ENCODE measurements at regions not wholly inside any gene's neighbourhood (a gene's known extent, or its start where the extent isn't known, plus 50 kb on each side); places are given as distances from the start of the nearest gene placed in this dataset.
"Not testable (repeated sequence)": the region's sequence is repeated elsewhere in the genome, so short reads cannot be mapped to it uniquely, and the experiment has no call there.

DNA sequence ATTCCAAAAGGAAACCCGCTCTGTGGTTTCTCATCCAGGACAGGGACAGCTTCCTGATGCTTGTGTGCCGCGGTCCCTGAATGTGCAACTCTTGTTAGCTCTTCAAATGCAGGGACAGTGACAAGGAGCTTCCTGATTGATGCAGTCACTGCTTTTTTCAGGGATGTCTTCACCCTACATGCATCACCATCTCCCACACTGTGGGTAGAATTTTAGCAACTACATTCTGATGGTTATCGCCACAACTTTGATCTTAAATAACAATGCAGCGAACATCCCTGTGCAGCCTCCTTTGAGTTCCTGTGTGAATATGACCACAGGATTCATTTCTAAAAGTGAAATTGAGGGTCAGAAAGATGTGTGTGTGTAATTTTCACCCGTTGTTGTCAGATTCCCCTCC lies 115.0 kb downstream of the GGTLC2 start:
- no peak for DNase-seq

DNA sequence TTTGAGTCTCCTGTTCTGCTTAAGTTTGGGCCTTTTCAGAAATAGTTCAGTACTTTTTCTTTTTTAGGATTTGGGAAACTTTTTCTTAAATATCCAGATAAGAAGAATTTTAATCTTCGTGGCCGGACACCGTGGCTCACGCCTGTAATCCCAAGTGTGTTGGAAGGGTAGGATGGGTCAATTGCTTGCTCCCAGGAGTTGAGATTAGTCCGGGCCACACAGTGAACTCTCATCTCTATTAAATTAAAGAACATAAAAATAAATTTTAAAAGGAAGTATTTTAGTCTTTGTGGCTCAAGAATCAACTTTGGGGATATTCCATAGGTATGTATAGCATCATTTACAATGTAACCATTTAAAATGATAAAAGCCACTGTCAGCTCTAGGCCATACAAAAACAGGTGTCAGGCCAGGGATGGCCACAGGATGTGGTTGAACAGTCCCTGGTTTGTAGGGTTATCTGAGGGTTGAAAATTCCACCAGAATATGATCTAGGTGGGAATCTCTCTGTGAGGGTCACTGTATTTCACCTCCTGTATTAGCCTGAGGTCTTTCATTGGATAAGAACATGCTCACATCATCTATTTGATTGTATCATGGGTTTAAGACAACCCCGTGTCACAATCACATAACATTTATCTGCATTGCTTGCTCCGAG lies 115.6 kb downstream of the GGTLC2 start:
- no peak for DNase-seq

DNA sequence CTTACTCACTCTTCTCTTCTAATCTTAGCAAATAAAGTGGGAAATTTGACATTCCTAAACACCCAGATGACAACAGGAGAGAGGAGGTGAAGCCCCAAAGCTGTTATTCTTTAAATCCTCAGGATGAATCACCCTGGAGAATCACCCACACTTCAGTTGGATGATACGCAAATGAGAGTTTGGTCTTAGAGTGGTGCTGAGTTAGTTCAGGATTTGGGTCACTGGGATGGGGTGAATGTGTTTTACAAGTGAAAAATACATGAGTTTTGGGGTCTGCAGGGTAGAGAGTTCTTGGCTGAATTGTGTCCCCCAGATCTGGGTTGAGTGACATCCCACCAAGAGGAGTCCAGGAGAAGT lies 117.2 kb downstream of the GGTLC2 start:
- no peak for DNase-seq

DNA sequence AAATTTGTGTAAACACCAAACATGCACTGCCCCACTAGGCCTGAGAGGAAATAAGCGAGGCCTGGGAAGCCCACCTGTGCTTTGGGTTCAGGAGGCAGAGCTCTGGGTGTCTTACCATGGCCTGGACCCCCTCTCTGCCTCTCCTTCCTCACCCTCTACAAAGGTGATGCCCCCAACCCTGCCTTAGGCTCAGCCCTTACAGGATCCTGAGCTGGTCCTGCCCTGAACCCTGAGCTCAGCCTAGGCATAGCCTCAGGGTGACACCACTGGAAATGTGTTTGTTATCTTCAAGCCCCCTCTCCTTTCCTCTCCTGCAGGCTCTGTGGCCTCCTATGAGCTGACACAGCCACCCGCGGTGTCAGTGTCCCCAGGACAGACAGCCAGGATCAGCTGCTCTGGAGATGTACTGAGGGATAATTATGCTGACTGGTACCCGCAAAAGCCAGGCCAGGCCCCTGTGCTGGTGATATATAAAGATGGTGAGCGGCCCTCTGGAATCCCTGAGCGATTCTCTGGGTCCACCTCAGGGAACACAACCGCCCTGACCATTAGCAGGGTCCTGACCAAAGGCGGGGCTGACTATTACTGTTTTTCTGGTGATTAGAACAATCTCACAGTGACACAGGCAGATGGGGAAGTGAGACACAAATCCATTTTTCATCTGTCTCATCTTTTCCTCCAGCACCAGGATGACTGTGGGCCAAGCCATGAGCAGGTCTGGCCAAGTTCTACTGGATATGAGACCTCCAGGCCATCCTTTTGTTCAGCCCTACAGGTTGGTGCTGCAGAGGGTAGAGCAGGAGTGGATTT lies 117.8 kb downstream of the GGTLC2 start:
- no peak for DNase-seq

DNA sequence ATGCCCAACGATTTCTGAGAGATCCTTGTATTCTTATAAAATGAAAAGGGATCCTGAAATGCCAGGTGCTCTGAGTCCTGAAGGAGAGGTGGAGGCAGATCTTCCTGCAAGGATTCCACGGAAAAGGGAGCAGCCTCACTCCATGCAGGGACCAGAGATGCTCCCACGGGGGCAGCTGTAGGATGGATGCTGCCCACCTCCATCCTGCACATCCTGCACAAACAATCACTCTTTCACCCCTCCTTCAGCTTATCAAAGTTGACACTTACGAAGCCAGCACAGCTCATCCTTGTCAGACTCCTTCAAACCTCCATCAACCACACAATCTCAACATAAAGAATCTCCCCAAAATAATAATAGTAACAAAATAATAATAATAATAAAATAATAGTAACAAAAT lies 119.1 kb downstream of the GGTLC2 start:
- no peak for DNase-seq

DNA sequence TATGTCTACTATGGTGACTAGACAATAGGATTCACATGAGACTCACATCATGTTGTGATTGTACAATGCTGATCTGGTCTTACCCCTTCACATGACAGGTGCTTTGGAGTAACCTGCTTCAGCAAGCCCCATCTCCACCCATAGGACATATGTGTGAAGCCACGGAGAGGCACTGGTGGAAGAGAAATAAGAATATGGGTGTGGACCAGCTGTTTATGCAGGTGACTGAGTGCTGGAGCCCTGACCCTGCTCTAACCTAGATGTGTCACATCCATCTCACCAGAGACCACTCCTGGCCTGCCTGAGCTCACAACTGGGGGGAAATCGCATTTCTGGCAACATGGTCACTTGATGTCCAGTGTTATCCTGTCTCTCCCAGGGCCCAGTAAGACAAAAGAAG lies 119.7 kb downstream of the GGTLC2 start:
- DNase-seq: no peak

DNA sequence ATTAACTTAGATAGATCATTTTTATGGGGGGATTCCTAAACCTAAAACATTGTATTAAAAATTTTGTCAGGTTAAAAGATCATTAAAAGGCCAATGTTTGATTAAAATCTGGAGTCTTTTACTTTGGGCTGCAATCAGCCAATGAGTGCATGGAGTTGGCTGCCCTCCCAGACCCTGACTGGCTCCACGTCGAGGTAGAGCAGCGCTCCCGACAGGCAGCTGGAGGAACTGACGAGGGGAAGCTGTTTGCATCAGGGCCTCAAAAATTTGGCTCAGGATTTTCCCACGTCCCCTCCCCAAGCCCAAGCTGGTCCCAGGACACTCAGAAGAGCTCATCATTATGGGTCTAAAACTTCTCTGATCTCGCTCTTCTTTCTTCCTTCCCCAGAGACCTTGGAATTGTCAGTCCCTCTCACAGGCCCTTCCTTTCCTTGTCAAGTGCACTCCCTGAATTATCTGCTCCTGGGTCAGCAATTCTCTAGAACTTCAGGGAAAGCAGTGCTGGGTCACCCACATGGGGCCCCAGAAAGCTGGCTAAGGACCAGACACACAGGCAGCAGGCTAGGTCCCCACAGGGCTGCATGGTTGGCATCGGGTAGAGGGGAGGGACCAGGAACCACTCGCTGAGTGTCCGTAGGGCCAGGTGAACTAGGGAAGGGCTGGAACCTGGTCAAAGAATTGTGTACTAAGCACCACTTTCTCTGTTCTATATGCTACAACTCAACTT lies 119.6 kb upstream of the IGLL5 start:
- no peak for DNase-seq

DNA sequence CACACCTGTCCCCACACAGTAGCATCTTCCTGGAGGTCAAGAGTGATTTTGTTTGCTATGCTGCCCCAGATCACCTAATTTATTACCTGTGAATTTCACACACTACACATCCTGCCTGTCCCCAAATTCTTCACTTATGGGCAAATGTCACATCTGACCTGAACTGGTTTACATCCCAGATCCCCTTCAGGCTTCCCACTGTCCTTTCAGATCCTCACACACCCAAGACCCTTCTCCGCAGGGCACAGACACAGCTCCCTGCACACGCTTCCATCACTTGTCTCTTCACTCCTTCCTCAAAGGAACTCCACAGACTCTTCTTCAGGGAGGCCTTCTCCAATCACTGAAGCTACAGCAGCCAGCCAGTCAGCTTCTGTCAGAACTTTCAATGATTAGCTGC lies 118.7 kb upstream of the IGLL5 start:
- DNase-seq: no peak

DNA sequence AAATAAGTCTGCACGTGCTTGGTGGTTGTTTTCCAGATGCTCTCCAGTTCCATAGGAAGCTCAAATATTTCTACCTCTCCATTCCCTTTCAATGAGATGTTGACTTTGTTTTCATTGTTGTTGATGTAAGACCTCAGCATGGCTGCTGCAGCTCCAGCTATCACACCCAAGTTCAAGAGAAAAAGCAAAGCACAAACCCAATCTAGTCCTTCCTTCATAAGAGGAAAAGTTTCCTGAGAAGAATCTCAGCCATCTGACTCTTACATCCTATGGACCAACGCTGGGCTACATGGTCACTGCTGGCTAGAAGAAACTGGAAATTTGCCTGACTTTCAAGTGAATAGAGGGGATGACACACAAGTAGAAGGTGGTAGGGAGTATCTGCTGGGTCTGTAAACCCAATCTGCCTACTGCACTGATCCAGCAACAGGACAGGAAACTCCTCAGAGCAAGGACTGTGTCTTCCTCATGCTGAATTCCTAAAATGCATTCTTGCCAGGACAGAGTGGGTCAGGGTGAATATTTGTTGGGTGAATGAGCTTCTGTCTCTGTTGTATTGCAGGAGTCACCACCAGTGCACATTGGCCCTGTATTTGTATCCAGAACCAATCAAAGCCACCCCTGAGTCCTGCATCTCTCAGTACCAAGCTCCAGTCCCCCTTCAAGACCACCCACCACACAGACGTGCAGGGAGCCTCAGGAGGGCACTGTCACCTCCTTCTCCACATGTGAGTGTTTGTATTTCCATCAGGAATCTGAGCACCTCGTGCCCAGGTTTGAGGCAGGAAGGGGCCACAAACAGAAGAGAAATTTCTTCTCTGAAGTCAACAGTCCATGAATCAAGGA lies 118.0 kb upstream of the IGLL5 start:
- no peak for DNase-seq

DNA sequence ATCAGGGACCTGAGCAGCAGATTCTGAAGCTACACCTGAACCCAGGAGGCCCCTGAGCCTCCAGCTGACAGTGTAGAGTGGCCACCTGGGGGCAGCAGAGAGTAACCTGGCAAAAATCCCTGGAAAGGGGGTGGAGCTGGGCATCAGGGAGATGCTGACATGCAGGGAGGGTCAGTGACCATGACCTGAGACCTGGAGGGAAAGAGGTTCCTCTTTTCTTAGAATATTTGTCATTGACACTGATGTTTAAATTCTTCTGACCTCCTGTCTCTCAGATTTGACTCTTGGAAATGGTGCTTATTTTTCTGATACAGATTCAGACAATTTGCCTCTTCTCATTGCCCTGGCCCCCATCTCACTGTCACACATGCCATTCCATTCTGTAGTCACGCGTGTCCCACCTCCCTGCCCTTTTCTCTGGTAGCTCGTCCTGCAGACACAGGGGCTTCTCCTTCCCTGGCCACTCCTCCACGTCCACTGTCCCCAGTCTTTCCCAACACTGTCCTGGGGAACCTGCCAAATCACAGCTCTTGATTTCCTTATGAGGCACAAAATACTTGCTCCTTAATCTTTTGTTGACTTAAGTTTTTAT lies 117.2 kb upstream of the IGLL5 start:
- DNase-seq: peak; percentile 59

DNA sequence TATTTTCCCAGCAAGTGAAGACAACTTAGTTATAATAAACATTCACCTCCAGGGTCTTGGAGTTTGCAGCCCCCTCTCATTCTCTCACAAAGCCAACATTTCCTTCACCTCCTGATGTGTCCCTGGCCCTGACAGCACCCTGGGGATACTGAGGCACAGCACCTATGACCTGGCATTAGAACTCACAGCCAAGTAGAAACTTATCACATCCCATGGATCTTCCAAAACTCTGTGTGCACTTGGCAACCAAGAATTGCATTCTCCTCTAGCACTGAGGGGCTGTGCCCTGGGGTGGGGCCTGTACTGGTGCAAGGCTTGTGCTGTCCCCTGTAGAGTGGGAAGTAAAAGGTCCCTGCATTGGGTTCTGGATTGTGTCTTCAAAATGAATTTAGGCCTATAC lies 116.7 kb upstream of the IGLL5 start:
- DNase-seq: no peak

DNA sequence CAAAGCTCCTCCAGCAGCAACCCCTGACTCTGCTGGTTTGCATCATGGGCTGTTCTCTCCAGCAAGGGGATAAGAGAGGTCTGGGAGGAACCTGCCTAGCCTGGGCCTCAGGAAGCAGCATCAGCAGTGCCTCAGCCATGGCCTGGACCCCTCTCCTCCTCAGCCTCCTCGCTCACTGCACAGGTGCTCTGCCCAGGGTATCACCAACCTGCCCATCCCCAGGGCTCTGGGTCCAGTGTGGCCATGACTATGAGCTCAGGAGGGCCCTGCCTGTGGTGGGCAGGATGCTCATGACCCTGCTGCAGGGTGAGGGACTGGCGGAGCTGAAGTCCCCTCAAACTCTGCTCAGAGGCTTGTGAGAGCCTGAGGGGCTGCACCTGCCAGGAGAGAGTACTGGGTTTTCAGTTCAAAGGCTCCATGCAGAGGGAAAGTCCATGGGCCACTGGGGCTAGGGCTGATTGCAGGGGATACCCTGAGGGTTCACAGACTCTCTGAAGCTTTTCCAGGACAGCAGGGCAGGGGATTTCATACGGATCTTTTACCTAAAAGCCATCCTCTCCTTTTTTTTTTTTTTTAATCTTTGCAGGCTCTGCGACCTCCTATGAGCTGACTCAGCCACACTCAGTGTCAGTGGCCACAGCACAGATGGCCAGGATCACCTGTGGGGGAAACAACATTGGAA lies 115.8 kb upstream of the IGLL5 start:
- DNase-seq: no peak

DNA sequence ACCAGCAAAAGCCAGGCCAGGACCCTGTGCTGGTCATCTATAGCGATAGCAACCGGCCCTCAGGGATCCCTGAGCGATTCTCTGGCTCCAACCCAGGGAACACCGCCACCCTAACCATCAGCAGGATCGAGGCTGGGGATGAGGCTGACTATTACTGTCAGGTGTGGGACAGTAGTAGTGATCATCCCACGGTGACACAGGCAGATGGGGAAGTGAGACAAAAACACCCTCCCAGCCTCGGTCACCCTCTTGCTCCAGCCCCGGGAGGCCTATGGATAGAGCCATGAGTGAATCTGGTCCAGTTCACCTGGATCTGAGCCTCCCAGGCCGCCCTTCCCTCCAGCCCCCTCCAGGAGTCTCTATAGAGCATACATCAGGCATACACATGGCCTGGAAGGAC lies 115.2 kb upstream of the IGLL5 start:
- DNase-seq: no peak

DNA sequence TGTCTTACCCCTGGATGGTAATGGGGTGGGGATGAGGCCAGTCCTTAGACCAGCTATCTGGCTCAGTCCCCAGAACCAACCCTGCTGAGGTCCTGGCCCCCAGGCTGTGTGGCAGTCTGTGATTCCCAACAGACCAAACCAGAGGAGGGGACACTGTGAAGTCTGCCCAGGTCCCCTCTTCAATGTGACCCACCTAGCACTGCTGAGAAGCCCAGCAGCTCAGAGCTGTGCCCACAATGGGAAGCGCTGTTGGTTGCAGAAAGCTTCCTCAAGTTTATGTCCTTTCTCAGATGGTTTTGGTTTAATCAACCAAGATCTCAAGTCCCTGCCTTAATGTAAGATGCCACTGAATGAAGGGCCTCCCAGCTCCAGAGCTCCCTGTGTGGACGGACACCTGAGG lies 114.7 kb upstream of the IGLL5 start:
- DNase-seq: no peak

DNA sequence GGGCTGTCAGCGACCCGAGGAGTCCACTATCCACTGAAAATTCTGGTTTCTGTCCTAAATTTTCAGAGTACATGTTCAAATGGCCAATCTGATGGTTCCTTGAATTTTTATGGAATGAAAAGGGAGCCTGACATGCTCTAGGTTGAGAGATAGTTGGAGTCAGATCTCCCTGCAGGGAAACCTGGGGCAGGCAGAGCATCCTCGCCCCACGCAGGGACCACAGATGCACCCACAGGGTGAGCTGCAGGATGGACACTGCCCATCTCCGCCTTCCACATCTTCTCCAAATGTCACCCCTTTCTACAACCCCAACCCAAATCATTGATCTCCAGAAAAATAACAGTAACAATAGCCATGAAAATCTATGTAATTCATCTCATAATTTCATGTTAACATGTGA lies 114.2 kb upstream of the IGLL5 start:
- DNase-seq: no peak

DNA sequence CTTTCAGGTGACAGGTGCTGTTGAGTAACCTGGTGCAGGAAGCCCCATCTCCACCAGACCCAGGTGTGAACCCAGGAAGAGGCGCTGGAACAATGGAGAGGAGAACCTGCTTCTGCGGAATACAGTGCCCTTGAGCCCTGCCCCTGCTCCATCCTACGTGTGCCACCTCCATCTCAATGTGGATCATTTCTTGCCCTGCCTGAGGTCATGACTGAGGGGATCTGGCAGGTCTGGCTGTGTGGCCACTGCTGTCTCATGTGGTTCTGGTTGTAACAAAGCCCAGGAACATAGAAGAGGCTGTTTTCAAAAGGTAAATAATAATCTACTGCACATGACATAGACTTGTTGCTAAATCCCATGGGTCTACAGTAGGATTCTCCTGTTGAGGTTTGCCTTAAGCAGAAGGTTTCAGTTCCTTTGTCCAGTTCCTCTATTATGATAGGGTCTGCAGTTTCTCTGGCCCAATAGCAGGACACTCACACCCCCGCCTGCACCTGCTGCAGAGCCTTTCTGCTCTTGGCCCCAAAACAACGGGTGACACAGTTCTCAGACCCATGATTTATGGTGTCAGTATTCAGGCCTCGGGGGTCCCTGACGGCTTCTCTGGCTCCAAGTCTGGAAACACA lies 113.5 kb upstream of the IGLL5 start:
- no peak for DNase-seq

DNA sequence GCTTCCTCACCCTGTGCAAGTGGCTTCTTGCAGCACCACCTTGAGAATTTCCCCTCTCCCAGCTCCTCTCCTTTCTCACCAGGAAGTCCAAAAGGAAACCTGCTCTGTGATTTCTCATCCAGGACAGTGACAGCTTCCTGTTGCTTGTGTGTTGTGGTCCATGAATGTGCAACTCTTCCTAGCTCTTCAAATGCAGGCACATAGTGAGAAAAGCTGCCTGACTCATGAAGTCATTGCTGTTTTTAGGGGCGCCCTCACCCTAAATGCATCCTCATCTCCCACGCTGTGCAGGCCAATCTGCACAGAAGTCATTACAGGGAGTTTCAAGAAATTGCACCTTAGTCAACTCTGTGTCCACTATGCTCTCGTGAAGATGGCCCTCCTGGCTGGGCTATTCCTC lies 112.9 kb upstream of the IGLL5 start:
- not testable (repeated sequence) for DNase-seq

DNA sequence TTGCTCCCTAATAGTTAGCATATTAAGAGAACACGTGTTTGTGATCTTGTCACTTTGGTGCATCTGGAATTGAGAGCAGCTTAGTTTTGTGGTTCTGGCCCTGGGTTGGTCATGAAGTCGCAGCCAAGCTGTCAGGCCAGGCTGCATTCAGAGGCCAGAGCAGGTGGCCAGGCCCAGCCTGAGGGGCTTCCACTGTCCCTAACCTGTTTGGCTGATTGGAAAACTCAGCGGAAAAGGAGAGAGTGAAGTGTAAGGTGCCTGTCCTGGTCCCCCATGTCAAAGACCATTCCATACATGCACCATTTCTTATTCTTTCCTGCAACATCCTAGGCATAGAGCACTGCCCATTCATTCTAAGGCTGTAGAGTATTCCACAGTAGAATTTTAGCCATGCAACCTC lies 111.5 kb upstream of the IGLL5 start:
- DNase-seq: no peak

DNA sequence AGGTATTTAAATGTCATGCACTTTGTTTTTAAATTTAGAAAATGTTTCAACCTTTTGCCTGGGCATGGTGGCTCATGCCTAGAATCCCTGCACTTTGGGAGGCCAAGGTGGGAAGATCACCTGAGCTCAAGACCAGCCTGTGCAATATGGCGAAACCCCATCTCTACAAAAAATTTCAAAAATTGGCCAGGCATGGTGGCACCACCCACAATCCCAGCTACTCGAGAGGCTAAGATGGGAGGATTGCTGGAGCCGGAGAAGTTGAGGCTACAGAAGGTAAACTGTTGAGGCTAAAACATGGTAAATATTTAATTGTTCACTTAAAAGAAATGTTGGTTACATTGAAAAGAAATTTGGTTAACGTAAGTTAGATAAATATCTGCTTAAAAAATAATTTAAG lies 108.4 kb upstream of the IGLL5 start:
- DNase-seq: no peak

DNA sequence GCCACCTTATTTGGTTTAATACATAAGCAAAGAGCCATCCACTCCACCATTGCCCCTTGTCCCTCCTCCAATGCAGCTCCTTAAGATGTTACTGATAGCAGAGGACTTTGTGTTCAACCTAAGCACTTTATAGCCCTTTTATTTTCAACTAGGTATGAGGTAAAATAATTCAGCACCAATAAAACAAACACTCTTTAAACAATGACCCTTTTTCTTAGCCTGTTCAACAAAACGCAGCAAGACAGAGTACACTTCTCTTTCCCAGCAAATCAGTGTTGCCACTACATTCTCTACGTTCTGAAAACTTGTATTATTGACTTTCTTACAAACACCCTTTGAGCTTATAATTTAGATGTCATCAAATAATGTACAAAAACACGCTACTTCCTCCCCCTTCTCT lies 104.0 kb upstream of the IGLL5 start:
- DNase-seq: no peak

DNA sequence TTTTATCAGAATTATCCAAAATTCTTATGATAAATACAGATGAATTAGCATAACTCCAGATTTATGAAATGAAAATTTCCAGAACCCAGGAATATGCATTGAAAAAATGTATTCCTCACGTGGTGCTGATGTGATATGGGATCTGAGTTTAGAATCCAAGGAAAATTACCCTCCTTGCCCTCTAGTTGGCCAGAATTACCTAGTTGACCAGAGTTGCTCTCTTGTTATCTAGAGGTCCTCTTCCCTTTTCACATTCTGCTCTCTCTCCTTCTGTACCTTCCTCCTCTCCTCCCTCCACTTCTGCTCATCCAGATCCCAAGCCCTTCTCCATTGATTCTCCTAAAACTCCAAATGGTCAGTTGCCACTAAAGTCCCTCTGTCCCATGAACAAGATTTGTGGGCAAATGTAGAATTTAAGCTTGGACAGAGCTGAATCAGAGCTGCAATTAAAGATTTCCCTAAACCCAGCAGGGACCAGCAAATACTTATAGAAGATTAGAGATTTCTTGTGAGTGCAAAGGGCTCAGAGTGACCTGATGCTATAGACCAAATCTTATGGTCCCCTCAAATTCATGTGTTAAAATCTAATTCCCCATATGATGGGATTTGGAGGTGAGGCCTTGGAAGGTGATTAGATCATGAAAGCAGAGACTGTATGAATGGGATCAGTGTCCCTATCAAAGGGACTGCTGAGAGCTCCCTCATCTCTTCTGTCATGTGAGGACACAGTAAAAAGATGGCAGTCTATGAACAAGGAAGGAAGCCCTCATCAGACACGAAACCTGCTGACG lies 103.2 kb upstream of the IGLL5 start:
- no peak for DNase-seq
